ENCODE measurements at regions not wholly inside any gene's neighbourhood (a gene's known extent, or its start where the extent isn't known, plus 50 kb on each side); places are given as distances from the start of the nearest gene placed in this dataset.

DNA sequence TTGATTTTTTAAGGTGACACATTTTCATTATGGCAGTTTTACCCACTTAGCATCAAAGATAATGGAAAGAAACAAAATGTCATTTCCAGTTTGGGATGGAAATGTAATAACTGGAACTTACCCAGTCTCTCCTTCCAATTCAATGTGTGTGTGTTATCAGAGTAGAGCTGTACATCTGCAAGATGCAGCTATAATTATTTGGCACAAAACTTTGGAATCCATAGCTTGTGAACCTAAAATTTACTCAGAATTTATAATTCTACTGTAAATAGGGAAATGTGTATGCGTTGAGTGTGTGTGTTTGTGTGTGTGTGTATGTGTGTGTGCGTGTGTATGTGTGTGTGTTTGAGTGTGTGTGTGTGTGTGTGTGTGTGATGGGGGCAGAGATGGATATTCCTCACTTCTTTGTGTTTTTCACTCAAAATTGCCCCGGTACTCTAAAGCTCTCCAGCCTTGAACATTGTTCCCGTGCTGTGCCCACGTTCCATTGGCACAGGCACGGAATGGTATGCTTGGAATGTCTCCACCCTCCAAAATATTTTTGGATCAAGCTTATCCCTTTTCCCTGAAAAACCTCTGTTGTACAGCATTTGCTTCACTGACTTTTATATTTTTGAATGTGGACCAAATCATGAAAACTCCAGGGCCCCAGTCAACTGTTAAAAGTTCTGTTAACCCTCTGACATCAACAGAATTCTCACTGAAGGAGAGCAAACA, 150.2 kb upstream of the BMP4 start:
- H3K36me3 ChIP-seq (ENCODE audit: control insufficient read depth in 2 of 2, extremely low read depth in 1 of 2, insufficient read depth in 2 of 2, low read length in 2 of 2) = no peaks in the 10 kb centered on the region
- FAIRE-seq (peak; percentile 90), DNase-seq (ENCODE audit: low read depth, low spot score) (no peak)
- H3K27me3 ChIP-seq (ENCODE audit: control insufficient read depth, extremely low read depth, insufficient read depth, low read length) = no peaks in the 10 kb centered on the region
- peak overlapping the region in 2 of 3 experiments; percentile 11 to 42 for H3K4me3 ChIP-seq (ENCODE audit: control insufficient read depth in 2 of 3, extremely low read depth in 1 of 3, insufficient read depth in 2 of 3, low read depth in 1 of 3, low read length in 3 of 3)
- H3K9me3 ChIP-seq (ENCODE audit: control insufficient read depth, low read depth, low read length) = no peaks in the 10 kb centered on the region
- peak overlapping the region; percentile 74 for H3K4me2 ChIP-seq (ENCODE audit: control insufficient read depth, extremely low read depth, insufficient read depth, low read depth, low read length)
- peak overlapping the region; percentile 25 for H2AFZ ChIP-seq (ENCODE audit: control insufficient read depth, low read length)
- TF ChIP-seq, protein P1, sequence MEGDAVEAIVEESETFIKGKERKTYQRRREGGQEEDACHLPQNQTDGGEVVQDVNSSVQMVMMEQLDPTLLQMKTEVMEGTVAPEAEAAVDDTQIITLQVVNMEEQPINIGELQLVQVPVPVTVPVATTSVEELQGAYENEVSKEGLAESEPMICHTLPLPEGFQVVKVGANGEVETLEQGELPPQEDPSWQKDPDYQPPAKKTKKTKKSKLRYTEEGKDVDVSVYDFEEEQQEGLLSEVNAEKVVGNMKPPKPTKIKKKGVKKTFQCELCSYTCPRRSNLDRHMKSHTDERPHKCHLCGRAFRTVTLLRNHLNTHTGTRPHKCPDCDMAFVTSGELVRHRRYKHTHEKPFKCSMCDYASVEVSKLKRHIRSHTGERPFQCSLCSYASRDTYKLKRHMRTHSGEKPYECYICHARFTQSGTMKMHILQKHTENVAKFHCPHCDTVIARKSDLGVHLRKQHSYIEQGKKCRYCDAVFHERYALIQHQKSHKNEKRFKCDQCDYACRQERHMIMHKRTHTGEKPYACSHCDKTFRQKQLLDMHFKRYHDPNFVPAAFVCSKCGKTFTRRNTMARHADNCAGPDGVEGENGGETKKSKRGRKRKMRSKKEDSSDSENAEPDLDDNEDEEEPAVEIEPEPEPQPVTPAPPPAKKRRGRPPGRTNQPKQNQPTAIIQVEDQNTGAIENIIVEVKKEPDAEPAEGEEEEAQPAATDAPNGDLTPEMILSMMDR (optimal IDR thresholded peaks at IDR 0.05 in 1 of 3, IDR thresholded peaks at IDR 0.05 in 1 of 3, conservative IDR thresholded peaks at IDR 0.05 in 1 of 3; ENCODE audit: extremely low read depth in 1 of 3, insufficient read depth in 2 of 3, low read length in 3 of 3) = no peak
- no peak for TF ChIP-seq EZH2 (IDR thresholded peaks at IDR 0.05; ENCODE audit: low read length)
- no peaks in the 10 kb centered on the region for H3K9me1 ChIP-seq (ENCODE audit: control insufficient read depth, extremely low read depth, insufficient read depth, low read length)
- peak overlapping the region; percentile 84 for H3K27ac ChIP-seq (ENCODE audit: control insufficient read depth, insufficient read depth, low read length)
- no peaks in the 10 kb centered on the region for H4K20me1 ChIP-seq (ENCODE audit: control insufficient read depth, extremely low read depth, insufficient read depth, low read length)
- dilution Hi-C loops (cut with MboI; ENCODE audit: extremely low pct_ligation_motif_present, low sequenced_read_pairs) = no loop called here
- H3K9ac ChIP-seq (ENCODE audit: control insufficient read depth, extremely low read depth, insufficient read depth, low read length) = peak overlapping the region; percentile 42
- H3K79me2 ChIP-seq (ENCODE audit: control insufficient read depth, insufficient read depth, low read length) = no peaks in the 10 kb centered on the region
- H3K4me1 ChIP-seq (ENCODE audit: control insufficient read depth, extremely low read depth, insufficient read depth, low read length) = peaks cover 62% of the 10 kb centered on the region

DNA sequence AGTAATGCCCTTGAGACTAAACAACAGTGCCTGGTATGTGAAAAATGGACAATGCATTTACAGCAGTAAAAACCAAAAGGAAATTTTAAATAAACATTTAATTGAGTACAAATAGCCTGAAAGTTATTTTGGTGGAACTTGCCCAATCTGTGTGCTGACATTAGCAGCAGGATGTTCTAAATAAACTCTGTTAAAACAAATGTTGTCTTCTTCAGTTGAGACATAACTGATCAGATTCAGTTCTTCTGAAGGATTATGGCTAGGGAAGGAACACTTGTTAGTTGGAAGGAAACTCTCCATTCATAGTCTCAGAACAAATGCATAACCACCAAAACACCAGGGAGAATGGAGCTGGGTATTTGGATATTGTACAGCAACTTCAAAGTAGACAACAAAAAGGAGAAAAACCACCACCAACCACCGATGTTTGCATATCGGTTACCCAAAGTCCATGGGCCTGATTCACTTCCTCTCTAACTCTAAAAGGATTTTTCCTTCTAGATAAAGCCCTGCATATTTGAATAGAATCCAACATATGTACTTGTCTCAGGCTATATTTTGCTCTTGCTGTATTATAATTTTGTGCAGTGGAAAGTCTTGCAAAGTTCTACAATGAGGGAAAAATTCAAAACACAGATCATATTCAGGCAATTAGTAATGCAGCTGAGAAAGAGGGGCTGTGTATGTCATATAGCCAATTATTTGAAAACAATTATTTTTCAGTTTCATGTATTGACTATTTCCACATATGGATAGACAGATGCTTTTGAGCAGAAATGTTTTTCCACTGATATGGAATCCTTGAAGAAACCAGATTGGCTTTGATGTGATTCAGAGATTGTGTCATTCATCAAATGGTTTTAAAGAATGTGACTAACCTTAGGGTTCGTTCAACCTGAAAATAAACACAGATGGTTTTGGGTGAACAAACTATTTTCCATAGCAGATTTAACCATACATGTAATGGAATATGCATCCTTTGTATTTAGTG, 152.2 kb upstream of the BMP4 start:
- Histone ChIP-seq H3K9ac (ENCODE audit: control insufficient read depth, extremely low read depth, insufficient read depth, low read length) (no peak overlapping the region), H3K27me3 (ENCODE audit: control insufficient read depth, extremely low read depth, insufficient read depth, low read length) (no peaks in the 10 kb centered on the region), H3K4me3 (ENCODE audit: control insufficient read depth in 2 of 3, extremely low read depth in 1 of 3, insufficient read depth in 2 of 3, low read depth in 1 of 3, low read length in 3 of 3) (no peak overlapping the region), H3K9me3 (ENCODE audit: control insufficient read depth, low read depth, low read length) (no peaks in the 10 kb centered on the region), H3K27ac (ENCODE audit: control insufficient read depth, insufficient read depth, low read length) (peak overlapping the region; percentile 15), H3K36me3 (ENCODE audit: control insufficient read depth in 2 of 2, extremely low read depth in 1 of 2, insufficient read depth in 2 of 2, low read length in 2 of 2) (no peaks in the 10 kb centered on the region), H2AFZ (ENCODE audit: control insufficient read depth, low read length) (no peak overlapping the region), H3K4me1 (ENCODE audit: control insufficient read depth, extremely low read depth, insufficient read depth, low read length) (peaks cover 62% of the 10 kb centered on the region), H3K79me2 (ENCODE audit: control insufficient read depth, insufficient read depth, low read length) (no peaks in the 10 kb centered on the region), H4K20me1 (ENCODE audit: control insufficient read depth, extremely low read depth, insufficient read depth, low read length) (no peaks in the 10 kb centered on the region), H3K9me1 (ENCODE audit: control insufficient read depth, extremely low read depth, insufficient read depth, low read length) (no peaks in the 10 kb centered on the region), H3K4me2 (ENCODE audit: control insufficient read depth, extremely low read depth, insufficient read depth, low read depth, low read length) (peak overlapping the region; percentile 31)
- FAIRE-seq (peak; percentile 96), DNase-seq (ENCODE audit: low read depth, low spot score) (no peak)
- TF ChIP-seq, protein P1 (optimal IDR thresholded peaks at IDR 0.05 in 1 of 3, IDR thresholded peaks at IDR 0.05 in 1 of 3, conservative IDR thresholded peaks at IDR 0.05 in 1 of 3; ENCODE audit: extremely low read depth in 1 of 3, insufficient read depth in 2 of 3, low read length in 3 of 3) = no peak
- no peak for TF ChIP-seq EZH2 (IDR thresholded peaks at IDR 0.05; ENCODE audit: low read length)
- dilution Hi-C loops (cut with MboI; ENCODE audit: extremely low pct_ligation_motif_present, low sequenced_read_pairs) = no loop called here
